ENCODE measurements at regions not wholly inside any gene's neighbourhood (a gene's known extent, or its start where the extent isn't known, plus 50 kb on each side); places are given as distances from the start of the nearest gene placed in this dataset.

GRCh38 chr14:86774916-86775315 lies 1218.1 kb downstream of the GALC start (continued):
- TF ChIP-seq ZNF462 (CRISPR knock-in tag; IDR thresholded peaks at IDR 0.05) (no peak), ZNF331 (CRISPR knock-in tag; IDR thresholded peaks at IDR 0.05; ENCODE audit: low read depth) (no peak), CREB1 (CRISPR knock-in tag; IDR thresholded peaks at IDR 0.05; ENCODE audit: low read depth) (no peak), EZH2 (IDR thresholded peaks at IDR 0.05; ENCODE audit: low read depth, unreplicated experiment) (no peak), ZNF114 (CRISPR knock-in tag; IDR thresholded peaks at IDR 0.05) (no peak), JUNB (IDR thresholded peaks at IDR 0.05; ENCODE audit: unreplicated experiment) (no peak), NANOG (IDR thresholded peaks at IDR 0.05; ENCODE audit: borderline replicate concordance) (no peak), POLR2AphosphoS5 (IDR thresholded peaks at IDR 0.05; ENCODE audit: low read depth) (no peak)

- Mint-ChIP-seq H3K4me1 (peaks cover 8% of the 10 kb centered on the region; the same call in 2 of the 3 replicates), H3K9me3 (peaks cover 13% of the 10 kb centered on the region), H3K4me3 (no peak overlapping the region), H3K27ac (no peak overlapping the region), H3K36me3 (ENCODE audit: low read depth) (peaks cover 9% of the 10 kb centered on the region; the same call in 2 of the 3 replicates), H3K27me3 (ENCODE audit: insufficient read depth, low read depth, poor library complexity) (peaks cover 2% of the 10 kb centered on the region)
- Histone ChIP-seq H3K79me2 (replicated peaks; ENCODE audit: insufficient read depth) (no peaks in the 10 kb centered on the region), H3F3A (replicated peaks; ENCODE audit: low read depth) (no peaks in the 10 kb centered on the region), H3K27me3 (ENCODE audit: insufficient read depth) (no peaks in the 10 kb centered on the region), H3K4me2 (no peak overlapping the region), H4K20me1 (replicated peaks; ENCODE audit: insufficient read depth) (no peaks in the 10 kb centered on the region), H3K9me2 (ENCODE audit: insufficient read depth) (no peaks in the 10 kb centered on the region), H3K27ac (ENCODE audit: low read depth) (no peak overlapping the region), H3K4me1 (ENCODE audit: insufficient read depth) (peaks cover 8% of the 10 kb centered on the region; the same call in 1 of the 2 replicates), H3K4me3 (no peak overlapping the region), H2AFZ (no peak overlapping the region), H3K36me3 (ENCODE audit: insufficient read depth) (no peaks in the 10 kb centered on the region)
- ATAC-seq (no peak), DNase-seq (ENCODE audit: low spot score) (no peak)
- TF ChIP-seq NANOG (IDR thresholded peaks at IDR 0.05; ENCODE audit: borderline replicate concordance): no peak
- no peak for TF ChIP-seq REST (IDR thresholded peaks at IDR 0.05; ENCODE audit: unreplicated experiment)
- no peak for TF ChIP-seq JUNB (IDR thresholded peaks at IDR 0.05; ENCODE audit: unreplicated experiment)
- TF ChIP-seq ETS1 (IDR thresholded peaks at IDR 0.05): no peak
- no peak for TF ChIP-seq EZH2phosphoT487 (IDR thresholded peaks at IDR 0.05; ENCODE audit: unreplicated experiment)
- no peak for TF ChIP-seq STAT1 (IDR thresholded peaks at IDR 0.05; ENCODE audit: unreplicated experiment)
- TF ChIP-seq ZNF331 (CRISPR knock-in tag; IDR thresholded peaks at IDR 0.05; ENCODE audit: low read depth): no peak
These were observed 1220.9 kb downstream of the GALC start for GRCh38 chr14:86772075-86772474.

All from GM23338 (cell line).